Endothelial cell of umbilical vein (primary cell): ENCODE measurements at regions not wholly inside any gene's neighbourhood (a gene's known extent, or its start where the extent isn't known, plus 50 kb on each side); places are given as distances from the start of the nearest gene placed in this dataset.

Experiments
- BruUV-seq: library from RNA; stranded (reverse); fragments of 400-500 nt; replicated peaks from 2 replicates; lab custom pipeline; 2021; lab: Mats Ljungman, UMichigan
- CTCF ChIA-PET: fragments of 300-600, 350-600 bp; sonication (Branson Sonifier 250); formaldehyde crosslinking; loops from one replicate; lab custom pipeline; 2021; ENCODE audit warnings: antibody characterized with exemption, inconsistent platforms; lab: Charles Lee
- POLR2A ChIA-PET: fragments of 300-600, 350-600 bp; sonication (Branson Sonifier 250); formaldehyde crosslinking; loops from one replicate; lab custom pipeline; 2021; ENCODE audit warnings: antibody characterized with exemption, inconsistent platforms; lab: Charles Lee
- DNase-seq: peaks from one replicate; pipeline ENCODE4 v3.0.0-alpha.2; 2011; ENCODE audit warnings: low read depth, low spot score
- FAIRE-seq: peaks from 2 replicates; lab custom pipeline; 2011; peaks lifted over from hg19 to GRCh38; lab: Jason Lieb, UNC
- H2AFZ ChIP-seq: 2 replicates; pipeline ENCODE4 v1.6.0; 2012; ENCODE audit warnings: low read depth, low read length, control low read depth, inconsistent platforms
- H3K27ac ChIP-seq: 2 replicates; pipeline ENCODE4 v1.5.1; 2011; ENCODE audit warnings: low read depth, mild to moderate bottlenecking, control low read depth, low read length, moderate library complexity; ENCODE audit not compliant: insufficient read depth
- H3K27me3 ChIP-seq, 2 experiments: 2 replicates each; pipeline versions ENCODE4 v1.6.0 to v1.6.1; 2011; ENCODE audit warnings: low read length in 2 of 2, mixed read lengths in 1 of 2; ENCODE audit not compliant: control insufficient read depth in 2 of 2, insufficient read depth in 2 of 2
- H3K36me3 ChIP-seq, 2 experiments: 2 replicates in 1 of 2; 3 replicates in 1 of 2; pipeline ENCODE4 v1.5.1; 2011; ENCODE audit warnings: low read length in 2 of 2, mild to moderate bottlenecking in 1 of 2, moderate library complexity in 1 of 2; ENCODE audit not compliant: control insufficient read depth in 2 of 2, insufficient read depth in 2 of 2; ENCODE audit errors: extremely low read depth in 1 of 2
- H3K4me1 ChIP-seq: 3 replicates; pipeline ENCODE4 v1.5.1; 2011; ENCODE audit warnings: mild to moderate bottlenecking, low read length; ENCODE audit not compliant: control insufficient read depth, insufficient read depth; ENCODE audit errors: extremely low read depth
- H3K4me2 ChIP-seq: 2 replicates; pipeline ENCODE4 v1.6.1; 2011; ENCODE audit warnings: low read length, control low read depth, mixed read lengths; ENCODE audit not compliant: insufficient read depth
- H3K4me3 ChIP-seq, 3 experiments: fragments of 200-600 bp in 1 of 3; sonication (generic), shearing (Covaris generic) in 1 of 3; replicated peaks in 1 of 3; 2 replicates each; pipeline ENCODE4 v1.5.1; 2011 to 2016; ENCODE audit warnings: control low read depth in 3 of 3, low read length in 3 of 3, mild to moderate bottlenecking in 2 of 3, inconsistent platforms in 1 of 3, low read depth in 1 of 3, moderate library complexity in 1 of 3; ENCODE audit not compliant: insufficient read depth in 1 of 3
- H3K79me2 ChIP-seq: 2 replicates; pipeline ENCODE4 v1.6.0; 2012; ENCODE audit warnings: low read length, inconsistent platforms; ENCODE audit not compliant: control insufficient read depth, insufficient read depth
- H3K9ac ChIP-seq: replicated peaks from 2 replicates; pipeline ENCODE3; 2011; ENCODE audit warnings: low read length, control low read depth; ENCODE audit not compliant: insufficient read depth; ENCODE audit errors: extremely low read depth
- H3K9me1 ChIP-seq: replicated peaks from 3 replicates; pipeline ENCODE4 v1.6.0; 2011; ENCODE audit warnings: mild to moderate bottlenecking, low read length; ENCODE audit not compliant: control insufficient read depth, insufficient read depth; ENCODE audit errors: extremely low read depth
- H3K9me3 ChIP-seq: replicated peaks from 2 replicates; pipeline ENCODE4 v1.5.1; 2012; ENCODE audit warnings: low read length, inconsistent platforms; ENCODE audit not compliant: control insufficient read depth, insufficient read depth
- H4K20me1 ChIP-seq: replicated peaks from 2 replicates; pipeline ENCODE3; 2011; ENCODE audit warnings: mild to moderate bottlenecking, low read length; ENCODE audit not compliant: control insufficient read depth, insufficient read depth; ENCODE audit errors: extremely low read depth
- CTCF ChIP-seq, 2 donors: IDR thresholded peaks; 1 replicate in 1 of 2; 2 replicates in 1 of 2; pipeline ENCODE4 v1.5.1; 2011; ENCODE audit warnings: low read length in 2 of 2, mild to moderate bottlenecking in 2 of 2, moderate library complexity in 2 of 2, control low read depth in 1 of 2, inconsistent platforms in 1 of 2, low read depth in 1 of 2; ENCODE audit not compliant: insufficient read depth in 1 of 2; ENCODE audit errors: extremely low read depth in 1 of 2
- EZH2 ChIP-seq: IDR thresholded peaks from 2 replicates; pipeline ENCODE4 v1.6.1; 2012; ENCODE audit warnings: borderline replicate concordance, low read depth, mild to moderate bottlenecking, moderate library complexity, low read length, inconsistent platforms; ENCODE audit not compliant: severe bottlenecking
- FOS ChIP-seq: IDR thresholded peaks from 2 replicates; pipeline ENCODE4 v1.6.1; 2011; ENCODE audit warnings: mild to moderate bottlenecking, low read length, moderate library complexity, borderline replicate concordance; ENCODE audit not compliant: insufficient read depth
- GATA2 ChIP-seq: IDR thresholded peaks from 2 replicates; pipeline ENCODE4 v1.7.0; 2011; ENCODE audit warnings: low read depth, mild to moderate bottlenecking, moderate library complexity, mixed read lengths, low read length; ENCODE audit not compliant: insufficient read length, insufficient read depth
- JUN ChIP-seq: IDR thresholded peaks from 2 replicates; pipeline ENCODE4 v1.6.1; 2011; ENCODE audit warnings: borderline replicate concordance, low read depth; ENCODE audit not compliant: insufficient read length, insufficient read depth
- MAX ChIP-seq: IDR thresholded peaks from 2 replicates; pipeline ENCODE4 v1.6.1; 2011; ENCODE audit not compliant: insufficient read depth, insufficient read length
- MYC ChIP-seq: IDR thresholded peaks from one replicate; pipeline ENCODE4 v1.6.1; 2011; ENCODE audit warnings: mild to moderate bottlenecking, low read depth, low read length
- POLR2A ChIP-seq: IDR thresholded peaks from 2 replicates; pipeline ENCODE4 v1.6.1; 2012; ENCODE audit warnings: low read depth, mild to moderate bottlenecking, control low read depth, low read length
- POLR2AphosphoS5 ChIP-seq: IDR thresholded peaks from 2 replicates; pipeline ENCODE4 v1.6.1; 2012; ENCODE audit warnings: low read depth, mild to moderate bottlenecking, control low read depth, low read length, moderate library complexity; ENCODE audit not compliant: insufficient read depth
- dilution Hi-C: fragments of 300-500 bp; cut with MboI; formaldehyde crosslinking; loops from one replicate; pipeline ENCODE4 v1.15.0; 2019; ENCODE audit warnings: low sequenced_read_pairs; ENCODE audit not compliant: extremely low pct_ligation_motif_present
- intact Hi-C: fragments of 100-400 bp; cut with micrococcal nuclease; formaldehyde crosslinking; loops from one replicate; pipeline ENCODE4 v1.10.0; 2022

- Histone ChIP-seq H3K4me1 (peaks cover 9% of the 10 kb centered on the region), H3K9me3 (no peaks in the 10 kb centered on the region), H3K27me3 (no peaks in the 10 kb centered on the region), H3K27ac (no peak overlapping the region), H3K36me3 (no peaks in the 10 kb centered on the region), H2AFZ (no peak overlapping the region), H3K9ac (no peak overlapping the region), H3K4me3 (no peak overlapping the region), H3K4me2 (no peak overlapping the region), H4K20me1 (no peaks in the 10 kb centered on the region), H3K9me1 (no peaks in the 10 kb centered on the region), H3K79me2 (no peaks in the 10 kb centered on the region)
- no peak for TF ChIP-seq GATA2
- no peak for TF ChIP-seq POLR2AphosphoS5
- no peak for TF ChIP-seq EZH2
- no peak for TF ChIP-seq MAX
- no peak for TF ChIP-seq CTCF (IDR thresholded peaks at IDR 0.05; ENCODE audit: extremely low read depth in 1 of 2, insufficient read depth in 1 of 2, low read depth in 1 of 2, low read length in 2 of 2)
- TF ChIP-seq POLR2A, result no peak
- TF ChIP-seq JUN, result no peak
- no peak for TF ChIP-seq FOS
- TF ChIP-seq MYC, result no peak
- BruUV-seq, result no TSS peak
- ChIA-PET CTCF (interaction anchor here (0.9 to 1.5 kb wide), 5 partner anchors 10 to 58 kb away, joined by 3 to 7 read pairs (median 4); no protein-coding TSS in a partner anchor), POLR2A (no interaction called here)
- intact Hi-C loops (loop anchor here (1.0 kb wide), 2 partner anchors 10 to 37 kb away; no protein-coding TSS in a partner anchor), dilution Hi-C loops (no loop called here)
- FAIRE-seq (no peak), DNase-seq (no peak)
These were observed 133.5 kb downstream of the BTC start for GRCh38 chr4:74660866-74661265.
